KMS-11 (cell line): ENCODE measurements at regions not wholly inside any gene's neighbourhood (a gene's known extent, or its start where the extent isn't known, plus 50 kb on each side); places are given as distances from the start of the nearest gene placed in this dataset.

Experiments used
- H2AFZ ChIP-seq: fragments of 200-600 bp; sonication (generic); 2 replicates; pipeline ENCODE4 v1.6.1; 2016; ENCODE audit warnings: antibody characterized with exemption, mixed run types, low read depth
- H3K27ac ChIP-seq: fragments of 200-600 bp; sonication (generic); 2 replicates; pipeline ENCODE4 v1.6.1; 2016; ENCODE audit warnings: mild to moderate bottlenecking, mixed run types
- H3K27me3 ChIP-seq: fragments of 200-600 bp; sonication (generic); 2 replicates; pipeline ENCODE4 v1.6.1; 2017; ENCODE audit warnings: mild to moderate bottlenecking, low read depth, mixed run types, moderate library complexity; ENCODE audit not compliant: insufficient read depth
- H3K36me3 ChIP-seq: fragments of 200-600 bp; sonication (generic); 2 replicates; pipeline ENCODE4 v1.6.1; 2017; ENCODE audit warnings: mild to moderate bottlenecking, mixed run types; ENCODE audit not compliant: insufficient read depth
- H3K4me1 ChIP-seq: fragments of 200-600 bp; sonication (generic); 2 replicates; pipeline ENCODE4 v1.6.1; 2016; ENCODE audit warnings: mild to moderate bottlenecking, low read depth, mixed run types; ENCODE audit not compliant: poor library complexity, severe bottlenecking
- H3K4me2 ChIP-seq: fragments of 200-600 bp; sonication (generic); 2 replicates; pipeline ENCODE4 v1.7.0; 2016; ENCODE audit warnings: mild to moderate bottlenecking, mixed run types
- H3K4me3 ChIP-seq: fragments of 200-600 bp; sonication (generic); IDR thresholded peaks from 2 replicates; pipeline ENCODE4 v1.6.1; 2017; ENCODE audit warnings: low read depth, low read length, mixed read lengths; ENCODE audit not compliant: insufficient read depth
- H3K79me2 ChIP-seq: fragments of 200-600 bp; sonication (generic); 2 replicates; pipeline ENCODE4 v1.6.1; 2016; ENCODE audit warnings: low read depth, mixed run types; ENCODE audit not compliant: insufficient read depth
- H3K9ac ChIP-seq: fragments of 200-600 bp; sonication (generic); 2 replicates; pipeline ENCODE4 v1.6.1; 2016; ENCODE audit warnings: mild to moderate bottlenecking, mixed run types
- H4K20me1 ChIP-seq: fragments of 200-600 bp; sonication (generic); 2 replicates; pipeline ENCODE4 v1.6.1; 2016; ENCODE audit warnings: mild to moderate bottlenecking, mixed run types; ENCODE audit not compliant: insufficient read depth
- CTCF ChIP-seq: fragments of 200-600 bp; sonication (generic); conservative IDR thresholded peaks from 2 replicates; pipeline ENCODE4 v1.6.1; 2017; ENCODE audit warnings: low read depth, mild to moderate bottlenecking, antibody characterized with exemption, low read length, moderate library complexity, mixed read lengths

GRCh38 chr12:67582844-67583243 is 65.7 kb upstream of the DYRK2 start:
- peaks cover 14% of the 10 kb centered on the region for H3K4me1 ChIP-seq

GRCh38 chr12:67586951-67587350 is 61.6 kb upstream of the DYRK2 start:
- no peak for TF ChIP-seq CTCF
- H3K4me3 ChIP-seq, result no peak overlapping the region
- no peaks in the 10 kb centered on the region for H3K79me2 ChIP-seq
- H3K4me2 ChIP-seq, result no peak overlapping the region
- no peaks in the 10 kb centered on the region for H3K27me3 ChIP-seq
- H3K4me1 ChIP-seq, result peaks cover 3% of the 10 kb centered on the region
- no peak overlapping the region for H2AFZ ChIP-seq
- H4K20me1 ChIP-seq, result no peaks in the 10 kb centered on the region
- no peaks in the 10 kb centered on the region for H3K36me3 ChIP-seq
- H3K9ac ChIP-seq, result no peak overlapping the region
- no peak overlapping the region for H3K27ac ChIP-seq

More at GRCh38 chr12:67582844-67583243, 65.7 kb upstream of the DYRK2 start:
- Histone ChIP-seq H3K4me2 (no peak overlapping the region), H2AFZ (no peak overlapping the region), H3K9ac (no peak overlapping the region), H4K20me1 (no peaks in the 10 kb centered on the region), H3K79me2 (no peaks in the 10 kb centered on the region), H3K4me3 (no peak overlapping the region), H3K27ac (no peak overlapping the region), H3K36me3 (no peaks in the 10 kb centered on the region), H3K27me3 (no peaks in the 10 kb centered on the region)
- TF ChIP-seq CTCF, result no peak

- TF ChIP-seq CTCF, result no peak
- H3K79me2 ChIP-seq, result no peaks in the 10 kb centered on the region
- no peaks in the 10 kb centered on the region for H4K20me1 ChIP-seq
- H3K27me3 ChIP-seq, result no peaks in the 10 kb centered on the region
- H3K4me1 ChIP-seq, result peaks cover 24% of the 10 kb centered on the region
- H3K27ac ChIP-seq, result no peak overlapping the region
- no peak overlapping the region for H3K4me2 ChIP-seq
- H3K4me3 ChIP-seq, result no peak overlapping the region
- no peak overlapping the region for H2AFZ ChIP-seq
- H3K36me3 ChIP-seq, result no peaks in the 10 kb centered on the region
- H3K9ac ChIP-seq, result no peak overlapping the region
Measured at GRCh38 chr12:67589078-67589477, 59.5 kb upstream of the DYRK2 start.

- H2AFZ ChIP-seq, result no peak overlapping the region
Measured at GRCh38 chr12:67590149-67590790, 58.3 kb upstream of the DYRK2 start.

More at GRCh38 chr12:67590149-67590790, 58.3 kb upstream of the DYRK2 start:
- no peaks in the 10 kb centered on the region for H3K36me3 ChIP-seq
- peaks cover 34% of the 10 kb centered on the region for H3K4me1 ChIP-seq
- H3K27ac ChIP-seq, result no peak overlapping the region
- no peaks in the 10 kb centered on the region for H3K27me3 ChIP-seq
- no peak overlapping the region for H3K4me3 ChIP-seq
- H4K20me1 ChIP-seq, result no peaks in the 10 kb centered on the region
- H3K4me2 ChIP-seq, result no peak overlapping the region
- no peaks in the 10 kb centered on the region for H3K79me2 ChIP-seq
- no peak for TF ChIP-seq CTCF
- no peak overlapping the region for H3K9ac ChIP-seq
